Left ventricle myocardium inferior (tissue), 1 donor: ENCODE measurements at regions not wholly inside any gene's neighbourhood (a gene's known extent, or its start where the extent isn't known, plus 50 kb on each side); places are given as distances from the start of the nearest gene placed in this dataset.

Experiments
- DNase-seq: peaks from one replicate; pipeline ENCODE4 v3.0.0-alpha.2; 2020
- H3K27ac ChIP-seq: fragments of 200-600 bp; replicated peaks from 2 replicates; pipeline ENCODE4 v1.8.0; 2021
- H3K27me3 ChIP-seq: fragments of 200-600 bp; 2 replicates; pipeline ENCODE4 v1.8.0; 2021; ENCODE audit warnings: low read depth
- H3K36me3 ChIP-seq: fragments of 200-600 bp; 2 replicates; pipeline ENCODE4 v1.8.0; 2021
- H3K4me1 ChIP-seq: fragments of 200-600 bp; 2 replicates; pipeline ENCODE4 v1.8.0; 2021
- H3K4me3 ChIP-seq: fragments of 200-600 bp; 2 replicates; pipeline ENCODE4 v1.8.0; 2021; ENCODE audit warnings: mild to moderate bottlenecking, moderate library complexity
- H3K9me3 ChIP-seq: fragments of 200-600 bp; replicated peaks from 2 replicates; pipeline ENCODE4 v1.8.0; 2021
- intact Hi-C: fragments of 100-400 bp; cut with micrococcal nuclease; formaldehyde crosslinking; loops from one replicate; pipeline ENCODE4 v1.11.0; 2022
- TF ChIP-seq, protein P1 (sequence below): fragments of 200-600 bp; IDR thresholded peaks from 2 replicates; pipeline ENCODE4 v1.8.0; 2021; ENCODE audit warnings: antibody characterized with exemption, mild to moderate bottlenecking, borderline replicate concordance
- donor health status: DM: no; HTN: yes; CAD: no; lungs with severe emphysema.

DNA sequence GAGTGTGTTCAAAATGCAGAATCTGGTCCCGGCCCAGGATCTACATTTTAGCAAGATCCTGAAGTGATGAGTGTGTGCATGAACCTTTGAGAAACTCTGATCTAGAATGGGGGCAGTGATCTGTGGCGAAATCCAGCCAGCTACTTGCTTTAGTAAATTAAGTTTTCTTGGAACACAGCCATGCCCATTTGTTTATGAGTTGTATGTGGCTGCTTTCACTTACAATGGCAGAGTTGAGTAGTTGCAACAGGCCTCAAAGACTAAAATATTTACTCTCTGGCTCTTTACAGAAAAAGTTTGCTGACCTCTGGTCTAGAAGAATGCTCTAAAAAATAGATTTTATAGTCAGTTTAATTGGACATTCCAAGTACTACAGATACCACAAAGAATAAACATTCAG lies 588.3 kb downstream of the BNC2 start:
- TF ChIP-seq, protein P1, sequence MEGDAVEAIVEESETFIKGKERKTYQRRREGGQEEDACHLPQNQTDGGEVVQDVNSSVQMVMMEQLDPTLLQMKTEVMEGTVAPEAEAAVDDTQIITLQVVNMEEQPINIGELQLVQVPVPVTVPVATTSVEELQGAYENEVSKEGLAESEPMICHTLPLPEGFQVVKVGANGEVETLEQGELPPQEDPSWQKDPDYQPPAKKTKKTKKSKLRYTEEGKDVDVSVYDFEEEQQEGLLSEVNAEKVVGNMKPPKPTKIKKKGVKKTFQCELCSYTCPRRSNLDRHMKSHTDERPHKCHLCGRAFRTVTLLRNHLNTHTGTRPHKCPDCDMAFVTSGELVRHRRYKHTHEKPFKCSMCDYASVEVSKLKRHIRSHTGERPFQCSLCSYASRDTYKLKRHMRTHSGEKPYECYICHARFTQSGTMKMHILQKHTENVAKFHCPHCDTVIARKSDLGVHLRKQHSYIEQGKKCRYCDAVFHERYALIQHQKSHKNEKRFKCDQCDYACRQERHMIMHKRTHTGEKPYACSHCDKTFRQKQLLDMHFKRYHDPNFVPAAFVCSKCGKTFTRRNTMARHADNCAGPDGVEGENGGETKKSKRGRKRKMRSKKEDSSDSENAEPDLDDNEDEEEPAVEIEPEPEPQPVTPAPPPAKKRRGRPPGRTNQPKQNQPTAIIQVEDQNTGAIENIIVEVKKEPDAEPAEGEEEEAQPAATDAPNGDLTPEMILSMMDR, result no peak
- no peak for DNase-seq
- intact Hi-C loops, result no loop called here
- H3K4me1 ChIP-seq, result no peaks in the 10 kb centered on the region
- no peak overlapping the region for H3K27ac ChIP-seq
- no peaks in the 10 kb centered on the region for H3K27me3 ChIP-seq
- H3K36me3 ChIP-seq, result no peaks in the 10 kb centered on the region
- H3K9me3 ChIP-seq, result peaks cover 2% of the 10 kb centered on the region
- H3K4me3 ChIP-seq, result no peak overlapping the region

- Histone ChIP-seq H3K27ac (no peak overlapping the region), H3K4me1 (no peaks in the 10 kb centered on the region), H3K36me3 (no peaks in the 10 kb centered on the region), H3K9me3 (peaks cover 2% of the 10 kb centered on the region), H3K4me3 (no peak overlapping the region), H3K27me3 (no peaks in the 10 kb centered on the region)
- TF ChIP-seq, protein P1, result no peak
- no peak for DNase-seq
- intact Hi-C loops, result no loop called here
These were observed 587.8 kb downstream of the BNC2 start for GRCh38 chr9:16282718-16283117.

DNA sequence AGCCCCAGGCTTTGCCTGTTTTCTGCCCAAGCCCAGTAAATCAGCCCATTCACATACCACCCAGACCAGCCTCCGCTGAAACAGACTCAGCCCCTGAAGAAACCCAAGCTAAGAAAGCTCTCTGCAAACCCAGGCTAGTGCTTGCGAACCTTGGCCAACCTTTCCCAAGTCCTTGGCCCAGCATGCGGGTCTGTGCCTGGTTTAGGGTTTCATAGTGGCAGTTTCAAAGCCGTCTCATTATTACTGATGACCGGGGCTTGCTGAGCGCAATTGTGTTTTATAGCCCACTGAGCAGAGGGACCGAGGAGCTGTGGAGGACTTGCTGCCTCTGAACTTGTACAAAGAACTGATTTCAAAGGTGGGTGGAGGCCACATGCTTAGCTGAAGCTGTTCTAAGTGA lies 584.3 kb downstream of the BNC2 start:
- H3K9me3 ChIP-seq, result peaks cover 2% of the 10 kb centered on the region
- H3K4me1 ChIP-seq, result no peaks in the 10 kb centered on the region
- no peak for DNase-seq
- TF ChIP-seq, protein P1, result no peak
- no peaks in the 10 kb centered on the region for H3K36me3 ChIP-seq
- intact Hi-C loops, result no loop called here
- peaks cover 13% of the 10 kb centered on the region for H3K27me3 ChIP-seq
- no peak overlapping the region for H3K4me3 ChIP-seq
- no peak overlapping the region for H3K27ac ChIP-seq

DNA sequence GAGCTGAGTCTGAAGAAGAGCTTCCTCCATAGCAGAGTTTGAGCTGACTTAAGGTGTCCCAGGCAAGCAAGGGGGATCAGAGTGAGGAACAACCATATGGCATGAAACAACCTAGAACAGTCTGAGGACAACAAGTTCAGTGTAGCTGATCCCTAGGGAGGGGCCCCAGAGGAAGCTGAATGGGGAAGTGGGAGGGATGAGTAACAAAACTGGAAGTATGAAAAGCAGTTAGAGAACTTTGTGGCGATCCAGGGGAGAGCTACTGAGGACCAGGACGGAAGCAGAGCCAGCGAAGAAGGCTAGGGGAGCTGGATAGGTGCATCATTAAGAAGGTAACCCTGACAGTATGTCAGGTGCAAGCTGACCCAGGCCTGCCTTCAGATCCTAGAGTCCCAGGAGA lies 580.8 kb downstream of the BNC2 start:
- Histone ChIP-seq H3K36me3 (no peaks in the 10 kb centered on the region), H3K27me3 (peaks cover 27% of the 10 kb centered on the region), H3K9me3 (peaks cover 2% of the 10 kb centered on the region), H3K4me1 (no peaks in the 10 kb centered on the region), H3K27ac (no peak overlapping the region), H3K4me3 (no peak overlapping the region)
- DNase-seq, result no peak
- intact Hi-C loops, result no loop called here
- TF ChIP-seq, protein P1, result no peak

GRCh38 chr9:16290169-16290568 lies 580.3 kb downstream of the BNC2 start:
- H3K36me3 ChIP-seq, result no peaks in the 10 kb centered on the region
- no peak for DNase-seq
- peaks cover 28% of the 10 kb centered on the region for H3K27me3 ChIP-seq
- no peak overlapping the region for H3K4me3 ChIP-seq
- H3K27ac ChIP-seq, result no peak overlapping the region
- TF ChIP-seq, protein P1, result no peak
- intact Hi-C loops, result no loop called here
- H3K4me1 ChIP-seq, result no peaks in the 10 kb centered on the region
- peaks cover 2% of the 10 kb centered on the region for H3K9me3 ChIP-seq

GRCh38 chr9:16291921-16292320 lies 578.5 kb downstream of the BNC2 start:
- peaks cover 3% of the 10 kb centered on the region for H3K9me3 ChIP-seq
- no peaks in the 10 kb centered on the region for H3K4me1 ChIP-seq
- intact Hi-C loops, result no loop called here
- DNase-seq, result no peak
- peaks cover 28% of the 10 kb centered on the region for H3K27me3 ChIP-seq
- TF ChIP-seq, protein P1, result no peak
- no peak overlapping the region for H3K27ac ChIP-seq
- no peaks in the 10 kb centered on the region for H3K36me3 ChIP-seq
- H3K4me3 ChIP-seq, result no peak overlapping the region
